Neural progenitor cell (in vitro differentiated cells): ENCODE measurements at regions not wholly inside any gene's neighbourhood (a gene's known extent, or its start where the extent isn't known, plus 50 kb on each side); places are given as distances from the start of the nearest gene placed in this dataset.

Experiments used
- DNase-seq: peaks from one replicate; pipeline ENCODE4 v3.0.0-alpha.2; 2016; ENCODE audit warnings: low spot score
- H2AFZ ChIP-seq: fragments of 200-600 bp; sonication (generic); replicated peaks from 2 replicates; pipeline ENCODE4 v1.6.1; 2016; ENCODE audit warnings: antibody characterized with exemption
- H3F3A ChIP-seq: fragments of 200-600 bp; sonication (generic); 2 replicates; pipeline ENCODE4 v1.6.1; 2016; ENCODE audit warnings: antibody characterized with exemption, low read depth
- H3K27ac ChIP-seq: fragments of 200-600 bp; sonication (generic); 2 replicates; pipeline ENCODE4 v1.5.1; 2016; ENCODE audit warnings: mild to moderate bottlenecking
- H3K27me3 ChIP-seq: fragments of 200-600 bp; sonication (generic); 2 replicates; pipeline ENCODE4 v1.6.1; 2016; ENCODE audit warnings: mild to moderate bottlenecking, moderate library complexity
- H3K36me3 ChIP-seq: fragments of 200-600 bp; sonication (generic); 2 replicates; pipeline ENCODE4 v1.5.1; 2016
- H3K4me1 ChIP-seq: fragments of 200-600 bp; sonication (generic); 2 replicates; pipeline ENCODE4 v1.6.1; 2016; ENCODE audit warnings: mixed run types
- H3K4me2 ChIP-seq: fragments of 200-600 bp; sonication (generic); 2 replicates; pipeline ENCODE4 v1.6.1; 2016
- H3K4me3 ChIP-seq: fragments of 200-600 bp; sonication (generic); 2 replicates; pipeline ENCODE4 v1.5.1; 2016
- H3K79me2 ChIP-seq: fragments of 200-600 bp; sonication (generic); 2 replicates; pipeline ENCODE4 v1.6.1; 2016; ENCODE audit warnings: low read depth
- H3K9ac ChIP-seq: fragments of 200-600 bp; sonication (generic); 2 replicates; pipeline ENCODE4 v1.6.1; 2016
- H3K9me3 ChIP-seq: fragments of 200-600 bp; sonication (generic); 2 replicates; pipeline ENCODE4 v1.5.1; 2016; ENCODE audit warnings: low read depth
- H4K20me1 ChIP-seq: fragments of 200-600 bp; sonication (generic); 2 replicates; pipeline ENCODE4 v1.6.1; 2016; ENCODE audit warnings: low read depth
- H3K27ac Mint-ChIP-seq: 3 replicates; pipeline ENCODE4 v1.8.0; 2021; ENCODE audit warnings: mixed read lengths
- H3K27me3 Mint-ChIP-seq: 2 replicates; pipeline ENCODE4 v1.8.0; 2022; ENCODE audit warnings: low read depth, mild to moderate bottlenecking, inconsistent platforms, moderate library complexity, mixed read lengths; ENCODE audit not compliant: insufficient read depth
- H3K36me3 Mint-ChIP-seq: 3 replicates; pipeline ENCODE4 v1.8.0; 2021; ENCODE audit warnings: mixed read lengths
- H3K4me1 Mint-ChIP-seq: 3 replicates; pipeline ENCODE4 v1.8.0; 2021; ENCODE audit warnings: mixed read lengths
- H3K4me3 Mint-ChIP-seq: 3 replicates; pipeline ENCODE4 v1.8.0; 2021; ENCODE audit warnings: mild to moderate bottlenecking, moderate library complexity, mixed read lengths
- H3K9me3 Mint-ChIP-seq: 3 replicates; pipeline ENCODE4 v1.8.0; 2020; ENCODE audit warnings: mixed read lengths
- EZH2 ChIP-seq: fragments of 200-600 bp; sonication (generic); IDR thresholded peaks from 2 replicates; pipeline ENCODE4 v1.6.1; 2017; ENCODE audit warnings: antibody characterized with exemption, mild to moderate bottlenecking, moderate library complexity
- EZH2phosphoT487 ChIP-seq: fragments of 200-600 bp; sonication (generic); IDR thresholded peaks from 2 replicates; pipeline ENCODE4 v1.6.1; 2017; ENCODE audit warnings: antibody characterized with exemption
- TF ChIP-seq, protein P1 (sequence below): fragments of 200-600 bp; sonication (generic); IDR thresholded peaks from 2 replicates; pipeline ENCODE4 v1.5.1; 2017; ENCODE audit warnings: antibody characterized with exemption, mild to moderate bottlenecking

DNA sequence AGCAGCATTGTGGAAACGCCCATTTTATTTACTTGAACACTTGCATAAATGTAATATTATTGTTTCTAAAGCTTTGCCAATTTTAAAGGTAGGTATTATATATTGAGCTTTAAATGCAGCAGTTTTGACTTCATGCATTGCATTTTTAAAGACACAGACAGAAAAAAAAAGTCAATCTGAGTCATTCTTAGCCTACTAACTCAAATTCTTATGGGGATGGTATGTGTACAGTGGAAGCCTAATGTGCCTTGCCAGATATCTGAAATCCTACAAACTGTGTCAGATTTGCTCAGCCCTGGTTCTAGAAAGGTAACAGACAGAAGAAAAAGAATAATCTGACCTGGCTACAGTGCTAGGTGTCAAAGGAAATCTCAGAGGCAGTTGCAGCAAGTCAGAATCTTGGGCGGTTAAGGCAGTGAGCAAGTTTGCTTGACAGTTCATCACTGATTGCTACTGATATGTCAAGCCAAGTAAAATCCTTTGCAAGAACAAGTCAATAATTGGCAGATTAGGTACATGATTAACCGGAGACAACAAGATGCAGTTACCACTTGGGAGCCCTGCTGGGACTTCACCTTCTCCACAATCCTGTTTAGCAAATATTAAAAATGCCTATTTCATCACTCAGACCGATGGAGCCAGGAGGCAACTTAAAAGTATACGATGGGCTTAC, 224.8 kb upstream of the WWC1 start:
- no peak for DNase-seq
- Histone ChIP-seq H3K9me3 (no peaks in the 10 kb centered on the region), H3F3A (no peaks in the 10 kb centered on the region), H3K36me3 (no peaks in the 10 kb centered on the region), H4K20me1 (no peaks in the 10 kb centered on the region), H3K4me2 (no peak overlapping the region), H3K4me3 (no peak overlapping the region), H3K4me1 (peaks cover 7% of the 10 kb centered on the region), H3K27ac (no peak overlapping the region), H3K79me2 (no peaks in the 10 kb centered on the region), H2AFZ (no peak overlapping the region), H3K27me3 (no peaks in the 10 kb centered on the region), H3K9ac (no peak overlapping the region)
- Mint-ChIP-seq H3K4me1 (peaks cover 4% of the 10 kb centered on the region), H3K27ac (no peak overlapping the region), H3K4me3 (no peak overlapping the region), H3K36me3 (peaks cover 15% of the 10 kb centered on the region), H3K27me3 (peaks cover 5% of the 10 kb centered on the region), H3K9me3 (no peaks in the 10 kb centered on the region)
- TF ChIP-seq EZH2phosphoT487 (no peak), EZH2 (no peak)
- TF ChIP-seq, protein P1, sequence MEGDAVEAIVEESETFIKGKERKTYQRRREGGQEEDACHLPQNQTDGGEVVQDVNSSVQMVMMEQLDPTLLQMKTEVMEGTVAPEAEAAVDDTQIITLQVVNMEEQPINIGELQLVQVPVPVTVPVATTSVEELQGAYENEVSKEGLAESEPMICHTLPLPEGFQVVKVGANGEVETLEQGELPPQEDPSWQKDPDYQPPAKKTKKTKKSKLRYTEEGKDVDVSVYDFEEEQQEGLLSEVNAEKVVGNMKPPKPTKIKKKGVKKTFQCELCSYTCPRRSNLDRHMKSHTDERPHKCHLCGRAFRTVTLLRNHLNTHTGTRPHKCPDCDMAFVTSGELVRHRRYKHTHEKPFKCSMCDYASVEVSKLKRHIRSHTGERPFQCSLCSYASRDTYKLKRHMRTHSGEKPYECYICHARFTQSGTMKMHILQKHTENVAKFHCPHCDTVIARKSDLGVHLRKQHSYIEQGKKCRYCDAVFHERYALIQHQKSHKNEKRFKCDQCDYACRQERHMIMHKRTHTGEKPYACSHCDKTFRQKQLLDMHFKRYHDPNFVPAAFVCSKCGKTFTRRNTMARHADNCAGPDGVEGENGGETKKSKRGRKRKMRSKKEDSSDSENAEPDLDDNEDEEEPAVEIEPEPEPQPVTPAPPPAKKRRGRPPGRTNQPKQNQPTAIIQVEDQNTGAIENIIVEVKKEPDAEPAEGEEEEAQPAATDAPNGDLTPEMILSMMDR: no peak

DNA sequence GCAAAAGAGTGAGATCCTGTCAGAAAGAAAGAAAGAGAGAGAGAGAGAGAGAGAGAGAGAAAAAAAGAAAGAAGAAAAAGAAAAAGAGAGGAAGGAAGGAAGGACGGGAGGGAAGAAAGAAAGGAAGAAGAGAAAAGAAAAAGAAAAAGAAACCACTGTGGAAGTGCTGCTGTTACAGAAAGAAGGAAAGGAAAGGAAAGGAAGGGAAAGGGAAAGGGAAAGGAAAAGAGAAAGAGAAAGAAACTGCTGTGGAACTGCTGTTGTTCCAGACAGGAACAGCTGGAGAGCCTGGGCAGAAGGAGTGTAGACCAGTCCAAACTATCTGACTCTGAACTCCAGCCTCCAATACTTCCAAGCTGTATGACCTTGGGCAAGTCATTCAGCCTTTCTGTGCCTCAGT, 220.7 kb upstream of the WWC1 start:
- Histone ChIP-seq H3K9ac (no peak overlapping the region), H3F3A (no peaks in the 10 kb centered on the region), H3K27me3 (no peaks in the 10 kb centered on the region), H3K27ac (no peak overlapping the region), H3K4me1 (no peaks in the 10 kb centered on the region), H2AFZ (no peak overlapping the region), H3K4me3 (no peak overlapping the region), H3K79me2 (no peaks in the 10 kb centered on the region), H4K20me1 (no peaks in the 10 kb centered on the region), H3K9me3 (no peaks in the 10 kb centered on the region), H3K4me2 (no peak overlapping the region), H3K36me3 (no peaks in the 10 kb centered on the region)
- Mint-ChIP-seq H3K4me1 (peaks cover 18% of the 10 kb centered on the region), H3K36me3 (peaks cover 2% of the 10 kb centered on the region), H3K27me3 (peaks cover 3% of the 10 kb centered on the region), H3K4me3 (no peak overlapping the region), H3K27ac (no peak overlapping the region), H3K9me3 (no peaks in the 10 kb centered on the region)
- no peak for DNase-seq
- TF ChIP-seq, protein P1: no peak
- TF ChIP-seq EZH2 (no peak), EZH2phosphoT487 (no peak)

DNA sequence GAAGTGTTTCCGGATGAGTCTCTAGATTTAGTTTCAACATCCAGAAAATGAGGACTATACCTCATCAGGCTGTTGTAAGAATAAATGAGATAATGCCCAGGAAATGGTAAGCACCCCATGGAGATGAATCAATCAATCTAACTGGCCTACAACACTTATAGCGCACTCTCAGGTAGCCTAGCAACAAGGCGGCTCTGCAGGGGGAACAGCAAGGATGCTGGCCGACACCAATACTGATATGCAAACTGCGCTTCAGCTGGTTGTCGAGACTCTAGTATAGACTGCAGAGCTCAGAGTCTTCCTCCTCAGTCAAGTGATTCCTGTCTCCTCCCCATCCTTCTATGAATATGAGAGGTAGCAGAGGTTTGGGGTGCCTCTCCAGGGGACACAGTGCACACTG, 218.8 kb upstream of the WWC1 start:
- Mint-ChIP-seq H3K9me3 (no peaks in the 10 kb centered on the region), H3K27me3 (peaks cover 3% of the 10 kb centered on the region)
- TF ChIP-seq EZH2 (no peak), EZH2phosphoT487 (no peak)
- TF ChIP-seq, protein P1: no peak

More for the DNA sequence above, 218.8 kb upstream of the WWC1 start:
- Histone ChIP-seq H3K79me2 (no peaks in the 10 kb centered on the region), H3K9me3 (no peaks in the 10 kb centered on the region), H3K4me1 (no peaks in the 10 kb centered on the region), H3K36me3 (no peaks in the 10 kb centered on the region), H4K20me1 (no peaks in the 10 kb centered on the region), H3F3A (no peaks in the 10 kb centered on the region), H3K27ac (no peak overlapping the region), H3K9ac (no peak overlapping the region), H2AFZ (no peak overlapping the region), H3K4me2 (no peak overlapping the region), H3K4me3 (no peak overlapping the region), H3K27me3 (no peaks in the 10 kb centered on the region)
- no peak for DNase-seq
- H3K4me1 Mint-ChIP-seq: peaks cover 18% of the 10 kb centered on the region
- H3K4me3 Mint-ChIP-seq: no peak overlapping the region
- peaks cover 2% of the 10 kb centered on the region for H3K36me3 Mint-ChIP-seq
- no peak overlapping the region for H3K27ac Mint-ChIP-seq
